Transverse colon (tissue), 4 donors: ENCODE measurements at regions not wholly inside any gene's neighbourhood (a gene's known extent, or its start where the extent isn't known, plus 50 kb on each side); places are given as distances from the start of the nearest gene placed in this dataset.

Source experiments
- DNase-seq: peaks from one replicate; pipeline ENCODE4 v3.0.0-alpha.2; 2019
- H3K27ac ChIP-seq, 4 donors: fragments of 200-600 bp; sonication (generic); 2 replicates each; pipeline ENCODE4 v1.5.1; 2016 to 2018; ENCODE audit warnings: inconsistent platforms in 4 of 4
- H3K27me3 ChIP-seq: fragments of 200-600 bp; sonication (generic); 2 replicates; pipeline ENCODE4 v1.5.1; 2017; ENCODE audit warnings: inconsistent platforms
- H3K36me3 ChIP-seq, 4 donors: fragments of 200-600 bp; sonication (generic); 2 replicates each; pipeline ENCODE4 v1.5.1; 2017 to 2019; ENCODE audit warnings: inconsistent platforms in 4 of 4
- H3K4me1 ChIP-seq, 4 donors: fragments of 200-600 bp; sonication (generic); 2 replicates each; pipeline ENCODE4 v1.5.1; 2017 to 2020; ENCODE audit warnings: inconsistent platforms in 4 of 4
- H3K4me3 ChIP-seq, 4 donors: fragments of 200-600 bp; sonication (generic); 1 replicate in 1 of 4; 2 replicates in 3 of 4; pipeline versions ENCODE4 v1.5.1 to v1.6.1; 2017 to 2019; ENCODE audit warnings: inconsistent platforms in 4 of 4
- H3K9me3 ChIP-seq, 2 donors: fragments of 200-600 bp; sonication (generic); 2 replicates each; pipeline ENCODE4 v1.5.1; 2017 to 2019; ENCODE audit warnings: inconsistent platforms in 2 of 2
- EP300 ChIP-seq: sonication (generic); formaldehyde crosslinking; IDR thresholded peaks from one replicate; pipeline ENCODE4 v1.6.1; 2017; ENCODE audit warnings: antibody characterized with exemption, low read depth
- POLR2A ChIP-seq: fragments of 450-650 bp; IDR thresholded peaks from one replicate; pipeline ENCODE4 v1.6.1; 2016; ENCODE audit warnings: antibody characterized with exemption, mild to moderate bottlenecking, moderate library complexity
- POLR2AphosphoS5 ChIP-seq, 3 donors: sonication (generic); formaldehyde crosslinking; IDR thresholded peaks; one replicate each; pipeline ENCODE4 v1.6.1; 2016; ENCODE audit warnings: antibody characterized with exemption in 3 of 3
- WGBS, 2 donors: methylation state at CpG; one replicate each; pipeline ENCODE4 v1.1.5; 2018; ENCODE audit warnings: low coverage in 1 of 2; 5-methylcytosine and 5-hydroxymethylcytosine counted together
- in situ Hi-C, 4 donors: fragments of 200-750 bp; cut with MboI; loops; one replicate each; pipeline versions ENCODE4 v1.15.0 to v1.15.1; 2017; ENCODE audit warnings: low sequenced_read_pairs in 3 of 4, low pct_ligation_motif_present in 1 of 4, low pct_unique_long_range_greater_than_20kb in 1 of 4
- intact Hi-C: fragments of 100-400 bp; cut with DNase I; formaldehyde crosslinking; loops from one replicate; pipeline ENCODE4 v1.15.1; 2023; ENCODE audit warnings: low total_unique reads
- TF ChIP-seq, protein P1 (sequence below), 5 experiments: fragments of 200-600 bp in 3 of 5; fragments of 450-650 bp in 2 of 5; sonication (generic) in 3 of 5; IDR thresholded peaks; 1 replicate in 2 of 5; 2 replicates in 3 of 5; pipeline ENCODE4 v1.5.1; 2016 to 2017; ENCODE audit warnings: antibody characterized with exemption in 5 of 5, inconsistent platforms in 3 of 5, mild to moderate bottlenecking in 2 of 5, moderate library complexity in 1 of 5

DNA sequence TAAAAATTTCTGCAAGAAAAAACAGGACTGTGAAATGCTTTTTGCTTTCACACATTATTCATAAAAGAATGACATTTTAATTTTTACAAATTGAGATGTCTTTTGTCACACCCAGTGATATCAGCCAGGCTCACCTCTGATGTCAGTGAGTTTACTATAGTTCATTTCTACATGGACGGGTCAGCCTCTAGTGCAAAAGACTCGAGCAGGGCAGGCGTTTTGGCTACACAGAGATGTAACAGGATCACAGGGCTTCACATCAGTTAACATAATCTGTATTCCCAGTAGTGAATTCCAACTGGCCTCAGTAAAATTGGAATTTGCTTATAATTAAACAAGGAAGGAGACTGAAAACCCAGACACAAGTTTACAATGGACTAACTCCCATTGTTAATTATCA is 275.6 kb upstream of the ZSWIM2 start:
- TF ChIP-seq, protein P1, sequence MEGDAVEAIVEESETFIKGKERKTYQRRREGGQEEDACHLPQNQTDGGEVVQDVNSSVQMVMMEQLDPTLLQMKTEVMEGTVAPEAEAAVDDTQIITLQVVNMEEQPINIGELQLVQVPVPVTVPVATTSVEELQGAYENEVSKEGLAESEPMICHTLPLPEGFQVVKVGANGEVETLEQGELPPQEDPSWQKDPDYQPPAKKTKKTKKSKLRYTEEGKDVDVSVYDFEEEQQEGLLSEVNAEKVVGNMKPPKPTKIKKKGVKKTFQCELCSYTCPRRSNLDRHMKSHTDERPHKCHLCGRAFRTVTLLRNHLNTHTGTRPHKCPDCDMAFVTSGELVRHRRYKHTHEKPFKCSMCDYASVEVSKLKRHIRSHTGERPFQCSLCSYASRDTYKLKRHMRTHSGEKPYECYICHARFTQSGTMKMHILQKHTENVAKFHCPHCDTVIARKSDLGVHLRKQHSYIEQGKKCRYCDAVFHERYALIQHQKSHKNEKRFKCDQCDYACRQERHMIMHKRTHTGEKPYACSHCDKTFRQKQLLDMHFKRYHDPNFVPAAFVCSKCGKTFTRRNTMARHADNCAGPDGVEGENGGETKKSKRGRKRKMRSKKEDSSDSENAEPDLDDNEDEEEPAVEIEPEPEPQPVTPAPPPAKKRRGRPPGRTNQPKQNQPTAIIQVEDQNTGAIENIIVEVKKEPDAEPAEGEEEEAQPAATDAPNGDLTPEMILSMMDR (IDR thresholded peaks at IDR 0.05): no peak
- TF ChIP-seq POLR2AphosphoS5 (IDR thresholded peaks at IDR 0.05) (no peak), EP300 (no peak)
- in situ Hi-C loops: no loop called here
- WGBS, 2 donors: 40 to 46% methylated on average over 2 to 3 of the region's 3 CpGs

DNA sequence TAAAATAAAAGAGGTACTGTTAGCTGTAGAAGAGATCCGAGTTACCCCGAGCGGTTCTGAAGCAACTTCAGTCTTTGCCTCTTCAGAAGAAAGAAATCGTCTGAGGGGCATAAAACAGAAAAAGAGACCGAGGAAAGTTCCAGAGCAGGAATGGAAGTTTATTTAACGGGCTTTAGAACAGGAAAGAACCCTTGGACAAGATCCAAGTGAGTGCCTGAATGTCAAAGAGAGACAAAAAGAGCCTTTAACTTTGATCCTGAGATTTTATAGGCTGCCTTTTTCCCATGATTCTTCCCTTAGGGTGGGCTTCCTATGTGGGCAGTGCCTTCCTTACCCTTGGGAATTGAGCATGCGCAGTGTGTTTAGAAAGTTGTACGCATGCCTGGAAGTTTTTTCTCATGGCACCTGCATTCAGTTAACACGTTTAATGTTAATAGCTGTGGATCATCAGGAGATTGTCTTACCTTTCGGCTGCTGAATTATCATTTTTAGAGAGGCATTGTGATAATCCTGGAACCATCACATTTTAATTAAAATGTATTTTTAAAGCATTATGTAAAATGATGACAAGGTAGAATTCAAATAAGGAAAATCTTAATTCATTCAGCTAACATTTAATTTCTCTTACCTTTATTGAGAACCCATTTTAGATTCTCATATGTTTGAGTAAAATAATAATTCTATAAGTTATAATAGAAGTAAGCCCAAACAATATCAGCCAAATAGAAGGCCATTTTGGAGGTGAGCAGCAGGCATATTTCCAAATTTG is 269.5 kb upstream of the ZSWIM2 start:
- no peaks in the 10 kb centered on the region for H3K27me3 ChIP-seq
- 69 to 73% methylated on average over 9 to 10 of the region's 10 CpGs for WGBS, 2 donors
- H3K27ac ChIP-seq: no peak overlapping the region
- no peaks in the 10 kb centered on the region for H3K4me1 ChIP-seq
- DNase-seq: no peak
- intact Hi-C loops (no loop called here), in situ Hi-C loops (no loop called here)
- no peak for TF ChIP-seq EP300
- no peak for TF ChIP-seq POLR2A
- no peak for TF ChIP-seq POLR2AphosphoS5 (IDR thresholded peaks at IDR 0.05)
- TF ChIP-seq, protein P1 (IDR thresholded peaks at IDR 0.05): no peak
- no peaks in the 10 kb centered on the region for H3K9me3 ChIP-seq
- no peak overlapping the region for H3K4me3 ChIP-seq
- H3K36me3 ChIP-seq: no peaks in the 10 kb centered on the region

More for the DNA sequence above, 275.6 kb upstream of the ZSWIM2 start:
- Histone ChIP-seq H3K4me1 (no peaks in the 10 kb centered on the region), H3K27ac (no peak overlapping the region), H3K4me3 (no peak overlapping the region), H3K27me3 (no peaks in the 10 kb centered on the region), H3K9me3 (no peaks in the 10 kb centered on the region), H3K36me3 (no peaks in the 10 kb centered on the region)
- no peak for DNase-seq
- intact Hi-C loops: no loop called here

DNA sequence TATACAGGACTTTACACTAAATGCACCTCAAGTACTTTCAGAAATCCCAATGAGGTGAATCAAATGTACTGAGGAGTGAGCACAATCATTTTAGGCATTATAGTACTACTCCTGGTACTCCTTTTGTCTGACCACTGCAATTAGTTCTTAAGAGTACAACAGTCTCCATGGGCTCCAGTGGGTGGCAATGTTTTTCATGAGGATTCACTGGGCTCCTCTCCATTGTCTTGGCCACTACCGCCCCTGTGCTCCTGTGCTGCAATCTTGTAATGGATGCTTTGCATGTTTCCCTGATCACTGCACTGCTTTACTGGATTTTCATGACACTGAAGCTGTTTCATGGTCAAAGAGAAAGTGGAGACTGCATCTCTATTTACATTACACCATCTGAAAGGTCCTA is 268.5 kb upstream of the ZSWIM2 start:
- no peak for DNase-seq
- H3K36me3 ChIP-seq: no peaks in the 10 kb centered on the region
- H3K9me3 ChIP-seq: no peaks in the 10 kb centered on the region
- TF ChIP-seq POLR2AphosphoS5 (IDR thresholded peaks at IDR 0.05) (no peak), EP300 (no peak), POLR2A (no peak)
- TF ChIP-seq, protein P1 (IDR thresholded peaks at IDR 0.05): no peak
- H3K4me3 ChIP-seq: no peak overlapping the region
- 60 to 70% methylated on average over 1 of the region's 1 CpG for WGBS, 2 donors
- intact Hi-C loops: no loop called here
- no peaks in the 10 kb centered on the region for H3K27me3 ChIP-seq
- in situ Hi-C loops: no loop called here
- no peak overlapping the region for H3K27ac ChIP-seq
- H3K4me1 ChIP-seq: no peaks in the 10 kb centered on the region

DNA sequence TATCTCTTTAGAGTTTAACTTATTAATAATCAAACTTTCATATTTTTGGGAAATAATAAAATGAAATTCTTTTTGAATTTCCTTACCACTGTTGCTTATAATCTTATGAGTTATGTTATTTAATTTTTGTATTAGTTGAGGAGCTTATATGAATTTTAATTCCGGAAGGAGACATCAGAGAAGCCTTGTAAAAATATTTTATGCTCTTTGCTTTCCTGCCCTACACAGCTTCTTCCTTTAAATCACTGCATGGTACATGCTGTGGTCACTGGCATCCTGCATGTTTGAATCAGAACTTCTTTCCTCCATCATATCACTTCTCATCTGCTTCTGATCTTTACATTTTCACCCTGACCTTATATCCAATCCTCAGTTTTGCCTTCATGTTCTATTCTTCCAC is 266.7 kb upstream of the ZSWIM2 start:
- DNase-seq: no peak
- Histone ChIP-seq H3K27me3 (no peaks in the 10 kb centered on the region), H3K9me3 (no peaks in the 10 kb centered on the region), H3K4me1 (no peaks in the 10 kb centered on the region), H3K27ac (no peak overlapping the region), H3K36me3 (no peaks in the 10 kb centered on the region), H3K4me3 (no peak overlapping the region)
- in situ Hi-C loops (no loop called here), intact Hi-C loops (no loop called here)
- WGBS, 2 donors: 75 to 92% methylated on average over 1 of the region's 1 CpG
- no peak for TF ChIP-seq POLR2A
- TF ChIP-seq, protein P1 (IDR thresholded peaks at IDR 0.05): no peak
- no peak for TF ChIP-seq POLR2AphosphoS5 (IDR thresholded peaks at IDR 0.05)
- TF ChIP-seq EP300: no peak
